Panc1 (cell line): ENCODE measurements at regions not wholly inside any gene's neighbourhood (a gene's known extent, or its start where the extent isn't known, plus 50 kb on each side); places are given as distances from the start of the nearest gene placed in this dataset.

Source experiments
- ATAC-seq: fragments of 200-7000 bp; cut with Tn5 transposase; 2 replicates; pipeline ENCODE4 v1.9.1; 2020; ENCODE audit warnings: mild to moderate bottlenecking, moderate library complexity
- BruUV-seq: library from RNA; stranded (reverse); fragments of 400-500 nt; replicated peaks from 2 replicates; lab custom pipeline; 2021; lab: Mats Ljungman, UMichigan
- CTCF ChIA-PET: fragments of 300-600 bp; sonication (Branson Sonifier 250); formaldehyde crosslinking; loops from one replicate; lab custom pipeline; 2022; ENCODE audit warnings: antibody characterized with exemption; lab: Charles Lee
- POLR2A ChIA-PET: fragments of 300-600 bp; sonication (Branson Sonifier 250); formaldehyde crosslinking; loops from one replicate; lab custom pipeline; 2022; ENCODE audit warnings: antibody characterized with exemption; lab: Charles Lee
- DNase-seq: peaks from one replicate; pipeline ENCODE4 v3.0.0-alpha.2; 2010; ENCODE audit warnings: low read depth, low spot score
- H3K27ac ChIP-seq: 2 replicates; pipeline ENCODE4 v1.5.1; 2011; ENCODE audit warnings: mild to moderate bottlenecking, low read length, inconsistent platforms
- H3K27me3 ChIP-seq: fragments of 200-500 bp; sonication (Bioruptor generic); 2 replicates; pipeline ENCODE4 v1.6.0; 2014; ENCODE audit warnings: low read length, inconsistent platforms; ENCODE audit not compliant: control insufficient read depth, insufficient read depth
- H3K36me3 ChIP-seq: fragments of 200-500 bp; sonication (Bioruptor generic); 2 replicates; pipeline ENCODE4 v1.5.1; 2014; ENCODE audit warnings: inconsistent platforms, mild to moderate bottlenecking, low read length, moderate library complexity; ENCODE audit not compliant: control insufficient read depth, insufficient read depth
- H3K4me1 ChIP-seq: 2 replicates; pipeline ENCODE4 v1.5.1; 2011; ENCODE audit warnings: inconsistent platforms, mild to moderate bottlenecking, low read length, moderate library complexity; ENCODE audit not compliant: control insufficient read depth, insufficient read depth
- H3K4me3 ChIP-seq, 2 experiments: 2 replicates each; pipeline ENCODE4 v1.5.1; 2011 to 2012; ENCODE audit warnings: low read depth in 2 of 2, low read length in 2 of 2, mild to moderate bottlenecking in 2 of 2, inconsistent platforms in 1 of 2, moderate library complexity in 1 of 2
- H3K9me3 ChIP-seq: fragments of 200-500 bp; sonication (Bioruptor generic); 2 replicates; pipeline ENCODE4 v1.5.1; 2014; ENCODE audit warnings: low read depth, mild to moderate bottlenecking, inconsistent platforms, low read length, moderate library complexity; ENCODE audit not compliant: control insufficient read depth, insufficient read depth
- SIN3A ChIP-seq: IDR thresholded peaks from 2 replicates; pipeline ENCODE4 v1.6.1; 2012; ENCODE audit warnings: low read depth, mild to moderate bottlenecking, low read length, moderate library complexity, borderline replicate concordance; ENCODE audit not compliant: insufficient read depth
- TCF7L2 ChIP-seq: IDR thresholded peaks from 2 replicates; pipeline ENCODE4 v1.6.1; 2011; ENCODE audit warnings: mild to moderate bottlenecking, low read depth, low read length, inconsistent platforms
- in situ Hi-C: cut with HindIII; loops from 2 replicates; pipeline ENCODE4 v1.10.0; 2016; ENCODE audit warnings: low sequenced_read_pairs, low pct_unique_long_range_greater_than_20kb
- intact Hi-C: fragments of 100-400 bp; cut with micrococcal nuclease; formaldehyde crosslinking; loops from one replicate; pipeline ENCODE4 v1.10.0; 2022; ENCODE audit not compliant: unreplicated experiment
- TF ChIP-seq, protein P1 (sequence below): fragments of 450-650 bp; IDR thresholded peaks from 2 replicates; pipeline ENCODE4 v1.5.1; 2017; ENCODE audit warnings: mild to moderate bottlenecking
- TF ChIP-seq, protein P2 (sequence below), 2 experiments: IDR thresholded peaks; 2 replicates each; pipeline ENCODE4 v1.6.1; 2011 to 2012; ENCODE audit warnings: low read depth in 2 of 2, control low read depth in 1 of 2, low read length in 1 of 2, mild to moderate bottlenecking in 1 of 2, moderate library complexity in 1 of 2; ENCODE audit not compliant: insufficient read depth in 1 of 2

DNA sequence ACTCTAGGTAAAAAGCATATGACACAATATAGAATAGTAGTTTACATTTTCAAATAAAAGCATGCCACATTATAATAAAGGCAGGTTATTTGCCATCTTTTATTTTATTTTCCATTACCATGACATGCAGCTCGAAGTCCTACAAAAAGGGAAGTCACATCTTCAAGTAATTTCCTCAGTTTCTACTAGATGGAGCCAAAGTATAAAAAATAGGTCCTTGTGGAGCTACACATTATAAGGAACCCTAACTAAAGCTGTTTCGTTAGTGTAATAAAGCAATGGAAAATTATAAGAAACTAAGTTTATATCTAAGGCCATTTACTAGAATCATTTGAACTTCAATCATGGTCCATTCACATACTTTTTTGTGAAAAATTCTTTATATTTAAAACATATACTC is 674.5 kb downstream of the KCNJ3 start:
- DNase-seq (no peak), ATAC-seq (no peak)
- no peaks in the 10 kb centered on the region for H3K27me3 ChIP-seq
- no peak overlapping the region for H3K27ac ChIP-seq
- intact Hi-C loops (loop anchor here (5.0 to 10.0 kb wide), 4 partner anchors 962 to 1682 kb away; partner anchors contain the start of gene NR4A2), in situ Hi-C loops (no loop called here)
- H3K9me3 ChIP-seq = no peaks in the 10 kb centered on the region
- peaks cover 2% of the 10 kb centered on the region; the same call in 1 of the 2 replicates for H3K36me3 ChIP-seq
- no TSS peak for BruUV-seq
- no peaks in the 10 kb centered on the region for H3K4me1 ChIP-seq
- H3K4me3 ChIP-seq = no peak overlapping the region
- ChIA-PET CTCF (interaction anchor here (0.5 to 0.6 kb wide), 2 partner anchors 20 to 900 kb away, joined by 3 to 8 read pairs; no protein-coding TSS in a partner anchor), POLR2A (no interaction called here)
- TF ChIP-seq, protein P1, sequence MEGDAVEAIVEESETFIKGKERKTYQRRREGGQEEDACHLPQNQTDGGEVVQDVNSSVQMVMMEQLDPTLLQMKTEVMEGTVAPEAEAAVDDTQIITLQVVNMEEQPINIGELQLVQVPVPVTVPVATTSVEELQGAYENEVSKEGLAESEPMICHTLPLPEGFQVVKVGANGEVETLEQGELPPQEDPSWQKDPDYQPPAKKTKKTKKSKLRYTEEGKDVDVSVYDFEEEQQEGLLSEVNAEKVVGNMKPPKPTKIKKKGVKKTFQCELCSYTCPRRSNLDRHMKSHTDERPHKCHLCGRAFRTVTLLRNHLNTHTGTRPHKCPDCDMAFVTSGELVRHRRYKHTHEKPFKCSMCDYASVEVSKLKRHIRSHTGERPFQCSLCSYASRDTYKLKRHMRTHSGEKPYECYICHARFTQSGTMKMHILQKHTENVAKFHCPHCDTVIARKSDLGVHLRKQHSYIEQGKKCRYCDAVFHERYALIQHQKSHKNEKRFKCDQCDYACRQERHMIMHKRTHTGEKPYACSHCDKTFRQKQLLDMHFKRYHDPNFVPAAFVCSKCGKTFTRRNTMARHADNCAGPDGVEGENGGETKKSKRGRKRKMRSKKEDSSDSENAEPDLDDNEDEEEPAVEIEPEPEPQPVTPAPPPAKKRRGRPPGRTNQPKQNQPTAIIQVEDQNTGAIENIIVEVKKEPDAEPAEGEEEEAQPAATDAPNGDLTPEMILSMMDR = peak; percentile 24; the same call in 1 of the 2 replicates
- TF ChIP-seq TCF7L2 (no peak), SIN3A (no peak)
- TF ChIP-seq, protein P2, sequence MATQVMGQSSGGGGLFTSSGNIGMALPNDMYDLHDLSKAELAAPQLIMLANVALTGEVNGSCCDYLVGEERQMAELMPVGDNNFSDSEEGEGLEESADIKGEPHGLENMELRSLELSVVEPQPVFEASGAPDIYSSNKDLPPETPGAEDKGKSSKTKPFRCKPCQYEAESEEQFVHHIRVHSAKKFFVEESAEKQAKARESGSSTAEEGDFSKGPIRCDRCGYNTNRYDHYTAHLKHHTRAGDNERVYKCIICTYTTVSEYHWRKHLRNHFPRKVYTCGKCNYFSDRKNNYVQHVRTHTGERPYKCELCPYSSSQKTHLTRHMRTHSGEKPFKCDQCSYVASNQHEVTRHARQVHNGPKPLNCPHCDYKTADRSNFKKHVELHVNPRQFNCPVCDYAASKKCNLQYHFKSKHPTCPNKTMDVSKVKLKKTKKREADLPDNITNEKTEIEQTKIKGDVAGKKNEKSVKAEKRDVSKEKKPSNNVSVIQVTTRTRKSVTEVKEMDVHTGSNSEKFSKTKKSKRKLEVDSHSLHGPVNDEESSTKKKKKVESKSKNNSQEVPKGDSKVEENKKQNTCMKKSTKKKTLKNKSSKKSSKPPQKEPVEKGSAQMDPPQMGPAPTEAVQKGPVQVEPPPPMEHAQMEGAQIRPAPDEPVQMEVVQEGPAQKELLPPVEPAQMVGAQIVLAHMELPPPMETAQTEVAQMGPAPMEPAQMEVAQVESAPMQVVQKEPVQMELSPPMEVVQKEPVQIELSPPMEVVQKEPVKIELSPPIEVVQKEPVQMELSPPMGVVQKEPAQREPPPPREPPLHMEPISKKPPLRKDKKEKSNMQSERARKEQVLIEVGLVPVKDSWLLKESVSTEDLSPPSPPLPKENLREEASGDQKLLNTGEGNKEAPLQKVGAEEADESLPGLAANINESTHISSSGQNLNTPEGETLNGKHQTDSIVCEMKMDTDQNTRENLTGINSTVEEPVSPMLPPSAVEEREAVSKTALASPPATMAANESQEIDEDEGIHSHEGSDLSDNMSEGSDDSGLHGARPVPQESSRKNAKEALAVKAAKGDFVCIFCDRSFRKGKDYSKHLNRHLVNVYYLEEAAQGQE (IDR thresholded peaks at IDR 0.05; ENCODE audit: insufficient read depth in 1 of 2, low read depth in 2 of 2, low read length in 1 of 2) = no peak

DNA sequence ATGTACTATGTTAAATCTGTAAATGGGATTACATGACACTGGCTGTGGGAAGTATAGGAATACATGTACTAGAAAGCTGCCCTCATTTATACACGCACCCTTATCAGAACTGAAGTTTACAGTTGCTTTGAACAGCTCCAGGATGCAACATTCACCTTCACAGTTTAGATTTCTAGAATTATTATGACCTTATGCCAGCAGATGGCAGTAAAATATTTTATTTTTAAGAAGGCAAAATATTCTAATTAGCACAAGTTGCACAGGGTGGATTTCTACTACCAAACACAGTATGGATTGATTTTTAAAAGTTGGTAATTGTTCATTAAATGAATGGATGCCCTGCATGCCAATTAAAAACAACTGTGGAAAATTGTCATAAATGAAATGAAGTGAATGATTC is 670.4 kb downstream of the KCNJ3 start:
- TF ChIP-seq, protein P2 (IDR thresholded peaks at IDR 0.05; ENCODE audit: insufficient read depth in 1 of 2, low read depth in 2 of 2, low read length in 1 of 2) = no peak
- TF ChIP-seq, protein P1 = peak; percentile 45; the same call in 1 of the 2 replicates
- ChIA-PET CTCF (no interaction called here), POLR2A (no interaction called here)
- no peaks in the 10 kb centered on the region for H3K9me3 ChIP-seq
- DNase-seq (no peak), ATAC-seq (0 out of 2 replicates have a peak, but pooled peaks have one; percentile 51)
- no peaks in the 10 kb centered on the region for H3K4me1 ChIP-seq
- BruUV-seq = no TSS peak
- H3K27me3 ChIP-seq = no peaks in the 10 kb centered on the region
- H3K36me3 ChIP-seq = no peaks in the 10 kb centered on the region
- H3K4me3 ChIP-seq = no peak overlapping the region
- intact Hi-C loops (loop anchor here (5.0 kb wide), 1 partner anchor 1823 kb away; no protein-coding TSS in a partner anchor), in situ Hi-C loops (no loop called here)
- no peak overlapping the region for H3K27ac ChIP-seq
